Cardiac fibroblast (primary cell): ENCODE measurements at regions not wholly inside any gene's neighbourhood (a gene's known extent, or its start where the extent isn't known, plus 50 kb on each side); places are given as distances from the start of the nearest gene placed in this dataset.
A peak's percentile ranks its signal among the peaks of the same experiment; 100 is the strongest.

Experiments used
- DNase-seq, 2 donors: peaks; one replicate each; pipeline versions ENCODE4 v3.0.0 to v3.0.0-alpha.2; 2010; ENCODE audit warnings: low read depth in 2 of 2
- H3K4me3 ChIP-seq, 2 donors: replicated peaks in 1 of 2; 1 replicate in 1 of 2; 2 replicates in 1 of 2; pipeline ENCODE4 v1.5.1; 2011; ENCODE audit warnings: low read depth in 2 of 2, low read length in 2 of 2, mild to moderate bottlenecking in 2 of 2, moderate library complexity in 1 of 2
- TF ChIP-seq, protein P1 (sequence below): IDR thresholded peaks from one replicate; pipeline ENCODE4 v1.5.1; 2011; ENCODE audit warnings: low read depth, mild to moderate bottlenecking, low read length, inconsistent platforms

DNA sequence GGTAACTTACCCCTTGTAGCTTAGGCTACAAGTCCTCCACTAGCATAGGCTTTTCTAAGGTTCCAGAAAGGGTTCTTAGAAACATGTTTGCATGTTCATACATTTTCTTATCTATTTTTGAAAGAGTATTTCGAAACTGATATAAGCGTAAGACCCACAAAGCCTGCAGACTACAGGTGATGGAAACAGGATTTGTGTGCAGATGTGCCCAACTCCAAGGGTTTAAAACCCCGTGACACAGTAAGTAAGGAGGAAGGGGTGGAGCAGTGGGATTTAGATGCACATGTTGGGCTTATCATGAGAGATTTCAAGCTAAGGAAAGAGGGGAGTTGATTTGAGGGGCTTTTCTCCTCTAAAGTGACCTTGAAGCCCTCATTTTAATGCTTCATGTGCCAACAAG is 164.7 kb downstream of the LTN1 start:
- no peak for DNase-seq
- TF ChIP-seq, protein P1, sequence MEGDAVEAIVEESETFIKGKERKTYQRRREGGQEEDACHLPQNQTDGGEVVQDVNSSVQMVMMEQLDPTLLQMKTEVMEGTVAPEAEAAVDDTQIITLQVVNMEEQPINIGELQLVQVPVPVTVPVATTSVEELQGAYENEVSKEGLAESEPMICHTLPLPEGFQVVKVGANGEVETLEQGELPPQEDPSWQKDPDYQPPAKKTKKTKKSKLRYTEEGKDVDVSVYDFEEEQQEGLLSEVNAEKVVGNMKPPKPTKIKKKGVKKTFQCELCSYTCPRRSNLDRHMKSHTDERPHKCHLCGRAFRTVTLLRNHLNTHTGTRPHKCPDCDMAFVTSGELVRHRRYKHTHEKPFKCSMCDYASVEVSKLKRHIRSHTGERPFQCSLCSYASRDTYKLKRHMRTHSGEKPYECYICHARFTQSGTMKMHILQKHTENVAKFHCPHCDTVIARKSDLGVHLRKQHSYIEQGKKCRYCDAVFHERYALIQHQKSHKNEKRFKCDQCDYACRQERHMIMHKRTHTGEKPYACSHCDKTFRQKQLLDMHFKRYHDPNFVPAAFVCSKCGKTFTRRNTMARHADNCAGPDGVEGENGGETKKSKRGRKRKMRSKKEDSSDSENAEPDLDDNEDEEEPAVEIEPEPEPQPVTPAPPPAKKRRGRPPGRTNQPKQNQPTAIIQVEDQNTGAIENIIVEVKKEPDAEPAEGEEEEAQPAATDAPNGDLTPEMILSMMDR, result no peak
- H3K4me3 ChIP-seq, result no peak overlapping the region

DNA sequence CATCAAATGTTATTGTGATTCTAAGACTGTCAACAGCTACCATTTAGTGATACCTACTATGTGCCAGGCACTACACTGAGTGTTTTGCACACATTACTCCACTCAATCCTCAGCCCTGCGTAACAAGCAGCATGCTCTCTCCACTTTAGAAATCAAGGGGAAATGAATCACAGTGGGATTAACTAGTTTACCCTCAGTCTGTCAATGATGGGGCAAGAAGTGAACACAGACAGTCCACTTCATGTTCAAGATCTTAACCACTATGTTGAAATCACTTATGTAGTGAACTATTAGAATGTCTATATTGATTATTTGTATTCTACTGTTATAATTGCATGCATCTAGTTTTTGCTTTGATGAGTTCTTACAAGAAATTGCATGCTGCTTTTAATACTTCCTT is 165.3 kb downstream of the LTN1 start:
- DNase-seq, result peak in 1 of 2 donors; percentile 38
- TF ChIP-seq, protein P1, result no peak
- no peak overlapping the region for H3K4me3 ChIP-seq

DNA sequence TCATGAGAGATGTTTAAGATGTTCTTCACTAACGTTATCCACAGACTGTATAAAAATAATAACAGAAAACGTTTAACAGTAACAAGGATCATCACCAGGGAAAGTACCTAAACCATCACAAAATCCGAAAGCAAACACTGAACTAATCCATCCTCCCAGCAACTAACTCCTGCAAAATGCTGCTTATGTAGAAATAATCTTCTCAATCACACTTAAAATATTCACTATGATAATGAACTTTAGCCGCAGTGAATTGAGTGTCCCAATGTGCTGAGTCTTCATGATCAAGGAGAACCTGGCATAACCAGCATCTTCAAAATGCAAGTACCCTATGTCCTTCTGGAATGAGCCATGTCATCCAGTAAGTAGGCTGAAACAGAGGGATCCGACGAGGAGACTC is 166.1 kb downstream of the LTN1 start:
- TF ChIP-seq, protein P1, result no peak

DNA sequence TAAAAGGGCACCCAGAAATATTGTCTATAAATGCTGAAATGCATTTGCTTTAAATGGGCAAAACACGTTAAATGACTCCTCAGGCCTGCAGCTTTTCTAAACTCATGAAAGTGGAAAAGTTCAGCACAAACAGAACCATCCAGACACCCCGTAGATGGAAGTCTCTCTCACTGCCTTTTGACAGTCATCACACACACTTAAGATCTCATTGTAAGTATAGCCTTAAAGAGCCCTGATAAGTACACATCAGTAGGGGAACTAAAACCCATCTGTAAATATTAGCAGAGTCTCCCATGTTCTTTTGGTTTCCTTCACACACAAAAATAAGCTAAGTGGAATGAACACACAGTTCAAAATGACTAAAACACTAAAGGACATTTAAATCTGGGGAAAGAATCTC is 166.7 kb downstream of the LTN1 start:
- no peak for DNase-seq
- H3K4me3 ChIP-seq, result no peak overlapping the region
- TF ChIP-seq, protein P1, result no peak

More for the DNA sequence above, 166.1 kb downstream of the LTN1 start:
- no peak overlapping the region for H3K4me3 ChIP-seq
- DNase-seq, result no peak

DNA sequence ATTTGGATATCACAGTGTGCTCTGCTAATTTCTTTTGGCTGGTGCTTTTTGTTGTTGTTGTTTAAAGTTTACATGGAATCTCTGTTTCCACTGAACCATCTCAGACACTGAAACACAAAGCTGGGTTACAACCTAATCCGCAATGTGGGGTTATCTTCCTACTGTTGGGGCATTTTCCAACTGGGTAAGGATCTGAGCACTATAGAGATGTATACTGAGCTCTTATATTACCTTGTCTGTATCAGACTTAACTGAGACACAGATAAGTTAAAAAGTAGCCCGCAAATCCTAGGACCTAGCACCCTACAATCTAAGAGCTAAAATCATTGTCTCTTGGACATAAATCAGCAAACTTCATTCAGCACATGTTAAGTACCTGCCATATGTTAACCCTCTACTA is 169.2 kb downstream of the LTN1 start:
- TF ChIP-seq, protein P1, result no peak

DNA sequence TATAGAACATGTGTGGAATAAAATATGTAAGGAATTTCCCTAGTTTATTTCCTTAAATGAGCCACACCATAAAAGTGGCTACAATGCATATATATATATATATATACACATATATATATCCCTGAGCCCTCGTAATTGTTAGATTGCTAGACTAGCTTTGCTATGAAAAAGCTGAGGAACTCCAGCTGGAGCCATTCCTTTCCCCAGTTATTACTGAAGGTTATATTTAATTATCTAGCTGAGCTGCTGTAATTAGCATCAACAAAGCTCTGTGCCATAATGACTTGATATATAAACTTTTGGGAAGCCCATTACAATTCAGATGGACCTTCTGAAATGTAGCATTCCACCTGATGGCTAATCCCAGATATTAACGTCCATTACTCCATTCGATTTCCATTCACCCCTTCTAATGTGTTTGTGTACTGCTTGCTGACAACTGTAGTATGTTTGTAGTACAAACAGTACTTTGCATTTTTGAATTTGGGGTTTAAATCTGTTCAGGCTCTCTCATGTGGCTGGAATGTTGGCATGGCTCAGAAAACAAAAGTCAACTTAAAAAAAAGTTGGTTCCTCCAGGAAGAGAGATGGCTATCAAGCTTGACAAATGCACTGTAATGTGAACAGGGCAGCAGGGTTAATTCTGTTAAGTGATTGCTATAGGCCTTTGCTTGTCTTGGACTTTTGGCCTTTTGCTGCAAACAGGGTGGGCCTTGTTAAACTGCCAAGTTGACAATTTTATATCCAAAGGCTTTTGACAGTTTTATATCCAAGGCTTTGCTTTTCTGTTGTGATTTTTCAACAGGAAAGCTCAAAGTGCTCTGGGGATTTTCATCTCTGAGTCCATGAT is 170.0 kb downstream of the LTN1 start:
- DNase-seq, result peak; percentile 63 to 77
- H3K4me3 ChIP-seq, result no peak overlapping the region
- TF ChIP-seq, protein P1, result no peak

More for the DNA sequence above, 169.2 kb downstream of the LTN1 start:
- DNase-seq, result no peak
- H3K4me3 ChIP-seq, result no peak overlapping the region

DNA sequence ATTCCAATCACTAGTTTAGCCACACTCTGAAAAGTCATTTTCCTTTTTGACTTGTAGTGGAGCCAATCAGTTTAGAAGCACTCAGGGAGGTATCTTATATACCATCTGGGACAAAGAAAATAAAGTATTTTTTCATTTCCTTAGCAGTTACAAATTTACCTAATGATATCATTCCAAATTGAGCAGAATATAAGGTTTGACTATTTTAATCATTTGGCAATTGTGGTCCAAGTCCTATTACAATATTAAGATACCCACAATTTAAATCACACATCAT is 170.6 kb downstream of the LTN1 start:
- H3K4me3 ChIP-seq, result no peak overlapping the region
- no peak for DNase-seq
- TF ChIP-seq, protein P1, result no peak
